B cell (primary cell): ENCODE measurements at regions not wholly inside any gene's neighbourhood (a gene's known extent, or its start where the extent isn't known, plus 50 kb on each side); places are given as distances from the start of the nearest gene placed in this dataset.

ENCODE experiments used
- EZH2 ChIP-seq: IDR thresholded peaks from 2 replicates; pipeline ENCODE4 v1.6.1; 2012; ENCODE audit warnings: borderline replicate concordance, low read depth, mild to moderate bottlenecking, moderate library complexity, low read length; ENCODE audit not compliant: insufficient read depth, poor library complexity, severe bottlenecking
- TF ChIP-seq, protein P1 (sequence below): fragments of 200-600 bp; IDR thresholded peaks from one replicate; pipeline ENCODE4 v1.8.0; 2022; ENCODE audit warnings: antibody characterized with exemption, mild to moderate bottlenecking

DNA sequence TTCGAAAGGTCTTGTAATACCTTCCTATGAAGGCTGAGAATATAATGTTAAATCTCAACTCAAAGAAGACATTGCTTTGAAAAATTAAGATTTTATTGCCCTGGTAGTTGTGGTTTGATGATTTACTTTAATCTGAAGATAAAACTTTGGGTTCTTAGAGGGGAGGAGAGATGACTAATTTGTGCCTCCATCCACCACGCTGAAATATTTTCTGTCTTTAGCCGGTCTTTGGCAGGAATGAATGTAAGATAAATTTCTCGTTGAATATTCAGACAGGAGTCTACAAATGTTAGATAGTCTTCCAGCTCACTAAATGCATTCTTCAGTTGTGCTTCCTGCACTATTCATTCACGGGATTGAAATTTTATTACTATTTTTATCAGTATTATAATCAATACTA is 844.3 kb upstream of the NR2F2 start:
- TF ChIP-seq, protein P1, sequence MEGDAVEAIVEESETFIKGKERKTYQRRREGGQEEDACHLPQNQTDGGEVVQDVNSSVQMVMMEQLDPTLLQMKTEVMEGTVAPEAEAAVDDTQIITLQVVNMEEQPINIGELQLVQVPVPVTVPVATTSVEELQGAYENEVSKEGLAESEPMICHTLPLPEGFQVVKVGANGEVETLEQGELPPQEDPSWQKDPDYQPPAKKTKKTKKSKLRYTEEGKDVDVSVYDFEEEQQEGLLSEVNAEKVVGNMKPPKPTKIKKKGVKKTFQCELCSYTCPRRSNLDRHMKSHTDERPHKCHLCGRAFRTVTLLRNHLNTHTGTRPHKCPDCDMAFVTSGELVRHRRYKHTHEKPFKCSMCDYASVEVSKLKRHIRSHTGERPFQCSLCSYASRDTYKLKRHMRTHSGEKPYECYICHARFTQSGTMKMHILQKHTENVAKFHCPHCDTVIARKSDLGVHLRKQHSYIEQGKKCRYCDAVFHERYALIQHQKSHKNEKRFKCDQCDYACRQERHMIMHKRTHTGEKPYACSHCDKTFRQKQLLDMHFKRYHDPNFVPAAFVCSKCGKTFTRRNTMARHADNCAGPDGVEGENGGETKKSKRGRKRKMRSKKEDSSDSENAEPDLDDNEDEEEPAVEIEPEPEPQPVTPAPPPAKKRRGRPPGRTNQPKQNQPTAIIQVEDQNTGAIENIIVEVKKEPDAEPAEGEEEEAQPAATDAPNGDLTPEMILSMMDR, result no peak
- TF ChIP-seq EZH2, result no peak
